Testis (tissue), 2 donors: ENCODE measurements at regions not wholly inside any gene's neighbourhood (a gene's known extent, or its start where the extent isn't known, plus 50 kb on each side); places are given as distances from the start of the nearest gene placed in this dataset.

Experiments used
- POLR2A ChIP-seq: fragments of 450-650 bp; IDR thresholded peaks from one replicate; pipeline ENCODE4 v1.6.1; 2017; ENCODE audit warnings: antibody characterized with exemption, mild to moderate bottlenecking, moderate library complexity
- TF ChIP-seq, protein P1 (sequence below), 3 experiments: fragments of 450-650 bp in 2 of 3; fragments of 200-600 bp in 1 of 3; sonication (generic) in 1 of 3; IDR thresholded peaks; one replicate each; pipeline ENCODE4 v1.5.1; 2016 to 2019; ENCODE audit warnings: antibody characterized with exemption in 3 of 3, mild to moderate bottlenecking in 2 of 3, moderate library complexity in 1 of 3

DNA sequence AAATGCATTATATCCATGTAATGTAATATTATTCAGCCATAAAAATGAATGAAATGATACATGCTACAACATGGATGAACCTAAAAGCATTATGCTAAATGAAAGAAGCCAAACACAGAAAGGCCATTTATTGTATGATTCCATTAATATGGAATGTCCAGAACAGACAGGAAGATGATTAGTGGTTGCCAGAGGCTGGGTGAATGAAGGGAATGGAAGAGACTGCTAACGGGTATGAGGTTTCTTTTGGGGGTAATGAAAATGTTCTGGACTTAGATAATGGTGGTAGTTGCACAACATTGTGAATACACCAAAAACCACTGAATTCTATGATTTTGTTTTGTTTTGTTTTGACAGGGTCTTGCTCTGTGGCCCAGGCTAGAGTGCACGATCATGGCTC is 61.6 kb upstream of the MAP4 start:
- TF ChIP-seq, protein P1, sequence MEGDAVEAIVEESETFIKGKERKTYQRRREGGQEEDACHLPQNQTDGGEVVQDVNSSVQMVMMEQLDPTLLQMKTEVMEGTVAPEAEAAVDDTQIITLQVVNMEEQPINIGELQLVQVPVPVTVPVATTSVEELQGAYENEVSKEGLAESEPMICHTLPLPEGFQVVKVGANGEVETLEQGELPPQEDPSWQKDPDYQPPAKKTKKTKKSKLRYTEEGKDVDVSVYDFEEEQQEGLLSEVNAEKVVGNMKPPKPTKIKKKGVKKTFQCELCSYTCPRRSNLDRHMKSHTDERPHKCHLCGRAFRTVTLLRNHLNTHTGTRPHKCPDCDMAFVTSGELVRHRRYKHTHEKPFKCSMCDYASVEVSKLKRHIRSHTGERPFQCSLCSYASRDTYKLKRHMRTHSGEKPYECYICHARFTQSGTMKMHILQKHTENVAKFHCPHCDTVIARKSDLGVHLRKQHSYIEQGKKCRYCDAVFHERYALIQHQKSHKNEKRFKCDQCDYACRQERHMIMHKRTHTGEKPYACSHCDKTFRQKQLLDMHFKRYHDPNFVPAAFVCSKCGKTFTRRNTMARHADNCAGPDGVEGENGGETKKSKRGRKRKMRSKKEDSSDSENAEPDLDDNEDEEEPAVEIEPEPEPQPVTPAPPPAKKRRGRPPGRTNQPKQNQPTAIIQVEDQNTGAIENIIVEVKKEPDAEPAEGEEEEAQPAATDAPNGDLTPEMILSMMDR (IDR thresholded peaks at IDR 0.05): no peak
- no peak for TF ChIP-seq POLR2A
